Hematopoietic multipotent progenitor cell treated with erythropoietin and hydrocortisone succinate and interleukin-3 and kit ligand, for 4 days (in vitro differentiated cells): ENCODE measurements at regions not wholly inside any gene's neighbourhood (a gene's known extent, or its start where the extent isn't known, plus 50 kb on each side); places are given as distances from the start of the nearest gene placed in this dataset.
A peak's percentile ranks its signal among the peaks of the same experiment; 100 is the strongest.
"Not testable (repeated sequence)": the region's sequence is repeated elsewhere in the genome, so short reads cannot be mapped to it uniquely, and the experiment has no call there.

Source experiments
- DNase-seq: peaks from one replicate; pipeline ENCODE4 v3.0.0-alpha.2; 2015

- no peak for DNase-seq
These were observed 126.6 kb upstream of the IL12B start for GRCh38 chr5:159456722-159457465.

DNA sequence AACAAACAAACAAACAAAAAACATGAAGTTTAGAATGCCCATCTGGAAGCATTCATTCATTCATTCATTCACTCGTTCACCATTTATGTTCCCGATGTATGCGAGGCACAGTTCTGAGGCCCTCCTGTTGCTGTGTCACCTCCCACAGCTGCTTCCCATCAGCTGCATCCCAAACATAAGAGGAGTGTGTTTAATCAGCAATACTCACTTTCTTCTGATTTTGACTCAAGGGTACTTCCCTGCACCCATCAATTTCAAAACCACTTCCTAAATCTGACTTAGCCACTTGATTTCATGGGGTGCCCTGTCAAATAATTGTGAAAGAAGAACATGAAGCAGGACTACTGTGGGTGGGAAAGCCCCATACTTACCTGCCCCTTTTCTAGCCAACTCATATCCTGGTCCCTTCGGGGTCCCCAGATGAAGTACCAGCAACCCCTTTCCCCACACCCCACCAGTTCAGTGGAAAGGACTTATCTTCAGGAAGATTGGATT lies 128.0 kb upstream of the IL12B start:
- DNase-seq, result no peak

DNA sequence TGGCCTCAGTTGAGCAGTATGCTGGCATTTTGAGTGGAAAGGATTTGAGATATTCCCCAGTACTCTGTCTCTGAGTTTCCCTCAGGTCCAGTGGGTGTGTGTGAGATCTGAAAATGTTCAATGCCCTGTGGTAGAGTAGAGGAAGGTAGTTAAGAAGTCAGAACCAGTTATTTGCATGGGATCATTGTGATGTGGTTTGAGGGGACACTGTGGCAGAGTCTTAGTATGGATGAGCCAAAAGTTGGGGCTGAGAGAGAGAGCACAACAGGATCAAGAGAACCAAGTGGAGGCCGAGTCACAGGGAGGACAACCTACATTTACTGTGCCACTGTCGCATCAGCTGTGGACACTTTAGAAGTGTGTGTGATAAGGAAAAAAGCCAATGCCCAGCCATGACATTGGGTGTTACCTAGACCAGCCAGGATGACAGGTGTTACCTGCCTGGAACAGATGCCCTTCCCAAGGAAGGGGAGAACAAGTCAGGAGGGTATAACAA lies 128.9 kb upstream of the IL12B start:
- no peak for DNase-seq

GRCh38 chr5:159459951-159460538 lies 129.8 kb upstream of the IL12B start:
- DNase-seq, result peak; percentile 36

DNA sequence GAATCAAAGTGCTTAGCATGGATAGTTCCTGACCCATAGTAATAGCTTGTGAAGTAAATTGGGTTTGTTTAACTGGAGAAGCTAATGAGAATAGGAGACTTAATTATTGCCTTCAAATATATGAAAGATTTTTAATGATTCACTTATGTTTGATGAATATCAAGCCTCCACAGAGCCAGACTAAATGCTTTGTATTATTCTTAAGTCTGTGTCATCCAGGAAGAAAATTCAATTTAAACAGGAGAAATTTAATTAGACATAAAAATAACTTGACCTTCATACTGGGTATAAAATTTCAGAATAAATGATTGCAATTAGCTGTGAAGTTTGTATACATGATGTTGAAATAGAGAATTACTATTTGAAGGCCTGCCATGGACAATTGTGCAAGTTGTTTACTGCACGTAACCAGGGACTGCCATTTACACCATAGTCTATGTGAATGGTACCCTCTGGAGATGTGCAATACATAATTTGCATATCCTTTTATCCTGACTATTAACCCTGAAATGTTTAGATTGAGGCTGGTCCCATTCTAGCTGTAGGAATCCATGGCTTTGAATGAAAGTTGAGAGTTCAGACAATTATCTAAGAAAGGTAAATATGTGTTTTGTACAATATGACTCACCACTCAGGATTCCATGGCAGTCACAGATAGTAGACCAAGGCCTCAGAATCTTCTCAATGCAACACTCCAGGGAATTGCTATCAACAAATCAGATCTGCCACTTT lies 133.5 kb upstream of the IL12B start:
- DNase-seq, result no peak

GRCh38 chr5:159465604-159466003 lies 135.3 kb upstream of the IL12B start:
- DNase-seq, result no peak

- DNase-seq, result no peak
These were observed 137.4 kb upstream of the IL12B start for GRCh38 chr5:159467666-159468065.

DNA sequence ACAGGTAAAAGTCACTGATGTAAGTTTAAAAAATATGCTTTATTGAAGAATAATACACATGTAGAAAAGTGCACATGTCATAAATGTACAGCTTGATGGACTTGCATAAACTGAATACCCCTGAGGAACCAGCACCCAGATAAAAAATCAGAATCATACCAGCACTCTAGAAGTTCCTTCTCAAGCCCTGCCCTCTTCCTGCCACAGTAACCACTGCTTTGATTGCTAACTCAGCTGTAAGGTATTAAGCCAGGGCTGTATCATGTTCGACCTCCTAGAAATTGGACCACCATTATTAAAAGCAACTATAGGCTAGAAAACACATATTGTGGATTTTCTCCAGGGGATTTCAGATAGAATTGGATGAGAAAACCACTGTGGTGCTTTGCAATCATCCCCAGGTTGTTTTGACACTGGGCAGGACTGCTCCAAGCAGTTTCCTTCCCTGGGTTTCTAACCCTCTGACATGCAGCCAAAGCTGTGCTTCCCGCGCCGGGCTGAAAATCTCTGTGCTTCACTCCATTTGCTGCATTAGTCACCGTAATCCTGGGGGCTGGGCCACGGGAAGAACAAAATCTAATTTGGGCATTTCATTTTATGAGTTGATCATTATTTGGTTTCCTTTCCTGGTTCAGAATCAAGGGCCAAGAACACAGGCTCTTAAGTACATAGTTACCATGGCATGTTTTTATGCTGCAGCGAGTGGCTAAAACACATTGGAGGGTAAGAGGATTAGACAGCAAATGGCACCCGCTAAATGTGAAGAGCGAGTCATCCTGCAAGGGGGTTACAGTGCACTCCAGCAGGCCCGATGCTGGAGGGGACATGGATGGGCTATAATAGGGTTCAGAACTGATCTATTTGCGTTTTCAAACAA lies 139.4 kb upstream of the IL12B start:
- peak; percentile 64 for DNase-seq

DNA sequence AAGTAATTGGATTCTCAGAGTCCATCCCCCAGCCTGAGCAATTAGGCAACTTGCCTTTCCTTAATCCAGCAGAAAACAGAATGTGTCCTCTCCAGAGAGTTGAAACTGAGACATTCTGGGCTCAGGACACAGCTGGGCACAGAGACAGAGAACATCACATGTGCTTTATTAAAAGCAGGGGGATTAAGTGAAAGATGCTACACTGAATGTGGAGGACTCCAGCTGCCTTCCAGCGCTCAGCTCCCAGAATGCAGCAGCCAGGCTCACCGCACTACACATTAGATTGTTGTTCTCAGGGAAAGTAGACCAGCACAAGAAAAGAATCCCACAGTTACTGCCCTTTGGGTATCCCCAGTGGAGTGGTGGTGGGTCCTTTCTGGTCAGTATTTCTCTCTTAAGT lies 141.6 kb upstream of the IL12B start:
- no peak for DNase-seq

- no peak for DNase-seq
These were observed 144.7 kb upstream of the IL12B start for GRCh38 chr5:159475026-159475425.

DNA sequence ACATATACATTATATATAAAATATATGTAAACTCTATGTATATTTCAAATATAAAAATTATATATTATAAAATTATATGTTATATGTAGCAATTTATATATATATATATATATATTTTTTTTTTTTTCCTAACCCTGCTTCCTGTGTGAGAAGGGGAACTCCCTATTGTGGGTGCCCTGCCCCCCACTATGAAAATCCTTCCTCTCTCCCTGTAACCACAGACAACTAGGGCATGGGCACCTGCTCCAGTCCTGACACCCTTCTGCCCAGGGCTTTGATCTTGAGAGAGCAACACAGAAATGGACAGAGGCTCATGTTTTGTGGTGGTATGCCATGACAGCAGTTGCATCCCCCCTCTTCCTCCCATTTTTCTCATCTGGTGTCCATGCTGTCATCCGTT lies 148.7 kb upstream of the IL12B start:
- peak; percentile 22 for DNase-seq

DNA sequence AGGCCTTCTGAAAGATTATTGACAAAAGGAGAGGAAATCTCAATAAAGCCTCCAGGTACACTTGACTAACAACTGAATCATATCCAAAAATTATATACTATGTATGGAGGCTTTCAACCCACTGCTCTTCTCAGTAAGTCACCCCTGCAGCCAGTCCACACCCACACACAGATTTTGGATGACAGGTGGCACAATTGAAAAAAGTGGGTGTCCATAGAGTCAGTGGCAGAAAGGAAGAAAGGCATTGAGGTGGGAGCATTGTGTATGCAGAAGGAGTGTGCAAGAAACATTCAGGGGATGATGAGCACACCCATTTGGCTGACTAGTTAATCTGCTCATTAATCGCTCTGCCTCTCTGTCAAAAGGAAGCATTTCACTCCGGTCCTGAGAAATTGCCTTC lies 150.6 kb upstream of the IL12B start:
- DNase-seq, result no peak

DNA sequence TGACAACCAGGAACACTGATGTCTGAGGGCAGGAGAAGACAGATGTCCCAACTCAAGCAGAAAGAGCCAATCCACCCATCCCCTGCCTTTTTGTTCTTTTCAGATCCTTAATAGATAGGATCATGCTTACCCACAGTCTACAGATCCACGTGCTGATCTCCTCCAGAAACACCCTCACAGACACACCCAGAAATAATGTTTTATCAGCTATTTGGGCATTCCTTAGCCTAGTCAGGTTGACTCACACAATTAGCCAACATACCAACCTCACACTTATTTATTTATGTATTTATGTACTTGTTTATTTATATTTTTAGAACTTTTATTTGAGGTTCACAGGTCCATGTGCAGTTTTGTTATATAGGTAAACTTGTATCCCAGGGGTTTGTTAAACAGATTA lies 151.5 kb upstream of the IL12B start:
- DNase-seq, result no peak

- DNase-seq, result no peak
These were observed 156.5 kb upstream of the IL12B start for GRCh38 chr5:159486836-159487235.

GRCh38 chr5:159488516-159488915 lies 158.2 kb upstream of the IL12B start:
- no peak for DNase-seq

GRCh38 chr5:159489779-159490178 lies 159.5 kb upstream of the IL12B start:
- DNase-seq, result no peak

- no peak for DNase-seq
These were observed 160.2 kb upstream of the IL12B start for GRCh38 chr5:159490507-159490906.

DNA sequence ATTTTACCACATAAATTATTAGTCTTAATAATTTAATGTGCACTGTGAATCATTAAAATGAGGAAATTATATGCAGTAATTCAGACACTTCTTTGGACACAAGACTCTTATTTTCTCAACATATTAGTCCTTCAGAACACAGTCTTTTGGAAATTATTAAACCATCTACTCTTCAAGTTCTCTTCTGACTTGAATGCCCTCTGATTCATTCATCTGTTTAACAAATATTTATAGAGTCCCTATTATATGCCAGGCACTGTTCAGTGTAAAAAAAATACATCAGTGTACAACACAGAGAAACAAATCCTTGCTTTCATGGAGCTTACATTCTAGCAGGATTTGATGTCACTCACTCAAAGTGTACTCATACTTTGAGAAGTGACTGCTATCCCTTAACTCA lies 163.4 kb upstream of the IL12B start:
- DNase-seq, result no peak

GRCh38 chr5:159496773-159497172 lies 166.5 kb upstream of the IL12B start:
- DNase-seq, result no peak

DNA sequence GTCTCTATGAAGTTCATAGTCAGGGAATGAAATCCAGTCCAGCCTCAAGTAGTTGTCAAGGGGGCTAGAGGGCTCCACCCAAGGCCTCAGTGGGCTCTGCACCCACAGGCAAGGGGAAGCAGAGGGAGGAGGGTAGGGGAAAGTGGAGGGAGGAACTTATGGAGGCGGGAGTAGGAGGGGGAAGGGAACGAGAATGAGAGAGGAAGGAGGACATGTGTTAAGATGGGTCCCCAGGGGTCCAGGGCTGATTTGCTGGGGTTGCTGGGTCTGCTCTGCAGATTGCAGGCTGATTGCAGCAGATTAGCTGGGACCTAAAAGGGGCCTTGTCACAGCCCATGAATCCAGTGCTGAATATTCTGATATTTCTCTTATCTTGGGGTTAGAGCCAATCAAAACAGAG lies 166.9 kb upstream of the IL12B start:
- DNase-seq, result no peak

- no peak for DNase-seq
These were observed 168.3 kb upstream of the IL12B start for GRCh38 chr5:159498630-159499029.

GRCh38 chr5:159502116-159502515 lies 171.8 kb upstream of the IL12B start:
- not testable (repeated sequence) for DNase-seq

GRCh38 chr5:159503236-159503635 lies 172.9 kb upstream of the IL12B start:
- no peak for DNase-seq
